ENCODE measurements at regions not wholly inside any gene's neighbourhood (a gene's known extent, or its start where the extent isn't known, plus 50 kb on each side); places are given as distances from the start of the nearest gene placed in this dataset.

GRCh38 chr1:209223791-209224190 is 359.7 kb upstream of the CAMK1G start:
- Histone ChIP-seq H3K4me1 (ENCODE audit: control insufficient read depth in 2 of 3, insufficient read depth in 2 of 3, low read depth in 1 of 3, low read length in 3 of 3) (no peaks in the 10 kb centered on the region), H3K27me3 (ENCODE audit: control insufficient read depth, insufficient read depth, low read length) (no peaks in the 10 kb centered on the region), H3K9me3 (ENCODE audit: control insufficient read depth in 2 of 3, insufficient read depth in 1 of 3, low read length in 3 of 3) (no peaks in the 10 kb centered on the region), H3K27ac (ENCODE audit: low read depth in 2 of 2, low read length in 2 of 2) (no peak overlapping the region), H3K4me3 (ENCODE audit: low read length in 3 of 3) (no peak overlapping the region), H3K36me3 (ENCODE audit: control insufficient read depth in 2 of 3, insufficient read depth in 3 of 3, low read length in 3 of 3) (no peaks in the 10 kb centered on the region), H3K9ac (ENCODE audit: low read length in 3 of 3) (no peak overlapping the region)
- no peak for DNase-seq
- FAIRE-seq: no peak
- TF ChIP-seq, protein P1, sequence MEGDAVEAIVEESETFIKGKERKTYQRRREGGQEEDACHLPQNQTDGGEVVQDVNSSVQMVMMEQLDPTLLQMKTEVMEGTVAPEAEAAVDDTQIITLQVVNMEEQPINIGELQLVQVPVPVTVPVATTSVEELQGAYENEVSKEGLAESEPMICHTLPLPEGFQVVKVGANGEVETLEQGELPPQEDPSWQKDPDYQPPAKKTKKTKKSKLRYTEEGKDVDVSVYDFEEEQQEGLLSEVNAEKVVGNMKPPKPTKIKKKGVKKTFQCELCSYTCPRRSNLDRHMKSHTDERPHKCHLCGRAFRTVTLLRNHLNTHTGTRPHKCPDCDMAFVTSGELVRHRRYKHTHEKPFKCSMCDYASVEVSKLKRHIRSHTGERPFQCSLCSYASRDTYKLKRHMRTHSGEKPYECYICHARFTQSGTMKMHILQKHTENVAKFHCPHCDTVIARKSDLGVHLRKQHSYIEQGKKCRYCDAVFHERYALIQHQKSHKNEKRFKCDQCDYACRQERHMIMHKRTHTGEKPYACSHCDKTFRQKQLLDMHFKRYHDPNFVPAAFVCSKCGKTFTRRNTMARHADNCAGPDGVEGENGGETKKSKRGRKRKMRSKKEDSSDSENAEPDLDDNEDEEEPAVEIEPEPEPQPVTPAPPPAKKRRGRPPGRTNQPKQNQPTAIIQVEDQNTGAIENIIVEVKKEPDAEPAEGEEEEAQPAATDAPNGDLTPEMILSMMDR (IDR thresholded peaks at IDR 0.05; ENCODE audit: borderline replicate concordance, extremely low read depth, insufficient read depth): no peak
- intact Hi-C loops (cut with DNase I): no loop called here

GRCh38 chr1:209224886-209225285 is 358.6 kb upstream of the CAMK1G start:
- H3K4me3 ChIP-seq (ENCODE audit: low read length in 3 of 3): no peak overlapping the region
- H3K27me3 ChIP-seq (ENCODE audit: control insufficient read depth, insufficient read depth, low read length): no peaks in the 10 kb centered on the region
- no peaks in the 10 kb centered on the region for H3K36me3 ChIP-seq (ENCODE audit: control insufficient read depth in 2 of 3, insufficient read depth in 3 of 3, low read length in 3 of 3)
- intact Hi-C loops (cut with DNase I): no loop called here
- no peak for FAIRE-seq
- no peaks in the 10 kb centered on the region for H3K9me3 ChIP-seq (ENCODE audit: control insufficient read depth in 2 of 3, insufficient read depth in 1 of 3, low read length in 3 of 3)
- no peak overlapping the region for H3K27ac ChIP-seq (ENCODE audit: low read depth in 2 of 2, low read length in 2 of 2)
- no peaks in the 10 kb centered on the region for H3K4me1 ChIP-seq (ENCODE audit: control insufficient read depth in 2 of 3, insufficient read depth in 2 of 3, low read depth in 1 of 3, low read length in 3 of 3)
- TF ChIP-seq, protein P1 (IDR thresholded peaks at IDR 0.05; ENCODE audit: borderline replicate concordance, extremely low read depth, insufficient read depth): no peak
- no peak for DNase-seq
- no peak overlapping the region for H3K9ac ChIP-seq (ENCODE audit: low read length in 3 of 3)

DNA sequence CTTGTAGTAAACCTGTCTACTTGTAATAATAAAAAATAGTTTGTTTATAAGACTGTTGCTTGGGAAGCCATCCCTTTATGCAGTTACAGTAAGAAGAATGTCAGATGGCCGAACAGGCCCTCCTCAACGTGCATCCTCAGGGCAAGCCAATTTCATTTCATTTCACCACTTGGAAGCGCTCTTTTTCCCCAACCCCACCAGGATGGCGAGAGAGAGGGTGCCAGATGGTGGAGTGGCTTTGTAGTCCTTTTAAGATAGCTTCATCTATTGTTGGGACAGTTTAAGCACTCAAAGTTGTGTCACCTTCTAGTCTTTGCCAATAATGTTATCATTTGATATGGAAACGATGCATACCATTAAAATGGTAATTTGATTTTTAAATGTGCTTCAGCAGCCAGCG is 356.3 kb upstream of the CAMK1G start:
- TF ChIP-seq, protein P1 (IDR thresholded peaks at IDR 0.05; ENCODE audit: borderline replicate concordance, extremely low read depth, insufficient read depth): no peak
- Histone ChIP-seq H3K4me1 (ENCODE audit: control insufficient read depth in 2 of 3, insufficient read depth in 2 of 3, low read depth in 1 of 3, low read length in 3 of 3) (no peaks in the 10 kb centered on the region), H3K36me3 (ENCODE audit: control insufficient read depth in 2 of 3, insufficient read depth in 3 of 3, low read length in 3 of 3) (no peaks in the 10 kb centered on the region), H3K9ac (ENCODE audit: low read length in 3 of 3) (no peak overlapping the region), H3K9me3 (ENCODE audit: control insufficient read depth in 2 of 3, insufficient read depth in 1 of 3, low read length in 3 of 3) (peaks cover 0 to 10% (median 0%) of the 10 kb centered on the region in 3 donors), H3K4me3 (ENCODE audit: low read length in 3 of 3) (no peak overlapping the region), H3K27ac (ENCODE audit: low read depth in 2 of 2, low read length in 2 of 2) (no peak overlapping the region), H3K27me3 (ENCODE audit: control insufficient read depth, insufficient read depth, low read length) (no peaks in the 10 kb centered on the region)
- FAIRE-seq (no peak), DNase-seq (peak in 1 of 5 donors; percentile 20)
- intact Hi-C loops (cut with DNase I): no loop called here

DNA sequence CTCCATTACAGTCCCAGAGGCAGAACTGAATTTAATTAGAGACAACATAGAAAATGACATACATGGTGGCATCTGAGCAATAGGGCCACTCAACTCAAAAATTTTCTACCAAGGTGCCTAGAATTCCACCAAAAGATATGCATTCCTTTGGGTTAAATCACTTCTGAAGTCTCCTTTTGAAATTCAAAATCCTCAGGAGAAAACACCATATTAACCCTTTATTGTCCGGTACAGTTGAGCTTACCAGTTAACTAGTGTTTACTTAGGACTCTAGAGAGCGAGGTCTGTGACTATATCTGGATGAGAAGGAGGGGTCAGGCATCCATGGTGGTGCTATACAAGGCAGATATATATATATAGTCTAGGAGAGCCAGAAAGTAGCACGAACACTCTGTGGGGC is 355.6 kb upstream of the CAMK1G start:
- Histone ChIP-seq H3K4me3 (ENCODE audit: low read length in 3 of 3) (no peak overlapping the region), H3K9me3 (ENCODE audit: control insufficient read depth in 2 of 3, insufficient read depth in 1 of 3, low read length in 3 of 3) (peaks cover 0 to 10% (median 0%) of the 10 kb centered on the region in 3 donors), H3K27me3 (ENCODE audit: control insufficient read depth, insufficient read depth, low read length) (no peaks in the 10 kb centered on the region), H3K4me1 (ENCODE audit: control insufficient read depth in 2 of 3, insufficient read depth in 2 of 3, low read depth in 1 of 3, low read length in 3 of 3) (no peaks in the 10 kb centered on the region), H3K9ac (ENCODE audit: low read length in 3 of 3) (no peak overlapping the region), H3K36me3 (ENCODE audit: control insufficient read depth in 2 of 3, insufficient read depth in 3 of 3, low read length in 3 of 3) (no peaks in the 10 kb centered on the region), H3K27ac (ENCODE audit: low read depth in 2 of 2, low read length in 2 of 2) (no peak overlapping the region)
- TF ChIP-seq, protein P1 (IDR thresholded peaks at IDR 0.05; ENCODE audit: borderline replicate concordance, extremely low read depth, insufficient read depth): no peak
- DNase-seq (no peak), FAIRE-seq (no peak)
- intact Hi-C loops (cut with DNase I): no loop called here
